IgD-negative memory B cell (primary cell): ENCODE measurements at regions not wholly inside any gene's neighbourhood (a gene's known extent, or its start where the extent isn't known, plus 50 kb on each side); places are given as distances from the start of the nearest gene placed in this dataset.

Source experiments
- H3K27ac Mint-ChIP-seq, 3 donors: one replicate each; pipeline ENCODE4 v1.8.0; 2020 to 2022; ENCODE audit warnings: mild to moderate bottlenecking in 3 of 3, mixed read lengths in 3 of 3, moderate library complexity in 1 of 3
- H3K27me3 Mint-ChIP-seq: one replicate; pipeline ENCODE4 v1.8.0; 2021; ENCODE audit warnings: mixed read lengths
- H3K36me3 Mint-ChIP-seq: one replicate; pipeline ENCODE4 v1.8.0; 2020; ENCODE audit warnings: mild to moderate bottlenecking, mixed read lengths
- H3K4me1 Mint-ChIP-seq, 3 donors: one replicate each; pipeline ENCODE4 v1.8.0; 2020 to 2022; ENCODE audit warnings: mixed read lengths in 3 of 3, mild to moderate bottlenecking in 1 of 3
- H3K4me3 Mint-ChIP-seq, 4 donors: one replicate each; pipeline ENCODE4 v1.8.0; 2020 to 2022; ENCODE audit warnings: mild to moderate bottlenecking in 4 of 4, mixed read lengths in 4 of 4, moderate library complexity in 3 of 4
- H3K9me3 Mint-ChIP-seq, 3 donors: one replicate each; pipeline ENCODE4 v1.8.0; 2020 to 2021; ENCODE audit warnings: mixed read lengths in 3 of 3, mild to moderate bottlenecking in 1 of 3

- Mint-ChIP-seq H3K36me3 (no peaks in the 10 kb centered on the region), H3K27ac (no peak overlapping the region), H3K27me3 (no peaks in the 10 kb centered on the region), H3K9me3 (peaks cover 0 to 14% (median 1%) of the 10 kb centered on the region in 3 donors), H3K4me1 (no peaks in the 10 kb centered on the region), H3K4me3 (no peak overlapping the region)
Measured at GRCh38 chr16:7097518-7097917, 235.1 kb upstream of the RBFOX1 start.

- no peaks in the 10 kb centered on the region for H3K4me1 Mint-ChIP-seq
- no peaks in the 10 kb centered on the region for H3K36me3 Mint-ChIP-seq
- no peak overlapping the region for H3K4me3 Mint-ChIP-seq
- no peaks in the 10 kb centered on the region for H3K27me3 Mint-ChIP-seq
- H3K9me3 Mint-ChIP-seq = peaks cover 0 to 7% (median 2%) of the 10 kb centered on the region in 3 donors
- H3K27ac Mint-ChIP-seq = no peak overlapping the region
Measured at GRCh38 chr16:7093511-7093910, 239.1 kb upstream of the RBFOX1 start.

GRCh38 chr16:7090628-7091115 is 242.0 kb upstream of the RBFOX1 start:
- Mint-ChIP-seq H3K4me3 (no peak overlapping the region), H3K4me1 (no peaks in the 10 kb centered on the region), H3K27ac (no peak overlapping the region), H3K36me3 (no peaks in the 10 kb centered on the region), H3K27me3 (no peaks in the 10 kb centered on the region), H3K9me3 (peaks cover 0 to 2% (median 0%) of the 10 kb centered on the region in 3 donors)

- Mint-ChIP-seq H3K4me3 (no peak overlapping the region), H3K27ac (no peak overlapping the region), H3K36me3 (no peaks in the 10 kb centered on the region), H3K4me1 (no peaks in the 10 kb centered on the region), H3K9me3 (peaks cover under 1 to 2% (median 2%) of the 10 kb centered on the region in 3 donors), H3K27me3 (no peaks in the 10 kb centered on the region)
Measured at GRCh38 chr16:7089751-7090150, 242.9 kb upstream of the RBFOX1 start.

GRCh38 chr16:7088711-7089110 is 243.9 kb upstream of the RBFOX1 start:
- Mint-ChIP-seq H3K27me3 (no peaks in the 10 kb centered on the region), H3K36me3 (no peaks in the 10 kb centered on the region), H3K9me3 (peaks cover 2 to 5% (median 4%) of the 10 kb centered on the region in 3 donors), H3K27ac (no peak overlapping the region), H3K4me3 (no peak overlapping the region), H3K4me1 (no peaks in the 10 kb centered on the region)

- no peaks in the 10 kb centered on the region for H3K27me3 Mint-ChIP-seq
- no peaks in the 10 kb centered on the region for H3K36me3 Mint-ChIP-seq
- no peak overlapping the region for H3K27ac Mint-ChIP-seq
- no peak overlapping the region for H3K4me3 Mint-ChIP-seq
- H3K4me1 Mint-ChIP-seq = no peaks in the 10 kb centered on the region
- H3K9me3 Mint-ChIP-seq = peaks cover 2 to 5% (median 4%) of the 10 kb centered on the region in 3 donors
Measured at GRCh38 chr16:7086822-7087616, 245.6 kb upstream of the RBFOX1 start.

- Mint-ChIP-seq H3K4me3 (no peak overlapping the region), H3K9me3 (peaks cover 2 to 5% (median 2%) of the 10 kb centered on the region in 3 donors)
Measured at GRCh38 chr16:7085776-7086175, 246.9 kb upstream of the RBFOX1 start.

GRCh38 chr16:7083096-7083495 is 249.5 kb upstream of the RBFOX1 start:
- Mint-ChIP-seq H3K27ac (peak overlapping the region in 1 of 3 donors; percentile 80), H3K36me3 (no peaks in the 10 kb centered on the region), H3K4me1 (no peaks in the 10 kb centered on the region), H3K27me3 (no peaks in the 10 kb centered on the region), H3K9me3 (peaks cover 4 to 12% (median 6%) of the 10 kb centered on the region in 3 donors), H3K4me3 (no peak overlapping the region)

More at GRCh38 chr16:7085776-7086175, 246.9 kb upstream of the RBFOX1 start:
- H3K4me1 Mint-ChIP-seq = no peaks in the 10 kb centered on the region
- no peaks in the 10 kb centered on the region for H3K27me3 Mint-ChIP-seq
- H3K36me3 Mint-ChIP-seq = no peaks in the 10 kb centered on the region
- no peak overlapping the region for H3K27ac Mint-ChIP-seq

- Mint-ChIP-seq H3K4me3 (no peak overlapping the region), H3K27ac (no peak overlapping the region), H3K4me1 (no peaks in the 10 kb centered on the region), H3K9me3 (peaks cover 2 to 17% (median 4%) of the 10 kb centered on the region in 3 donors), H3K27me3 (no peaks in the 10 kb centered on the region), H3K36me3 (no peaks in the 10 kb centered on the region)
Measured at GRCh38 chr16:7077636-7078035, 255.0 kb upstream of the RBFOX1 start.

GRCh38 chr16:7074715-7075114 is 257.9 kb upstream of the RBFOX1 start:
- no peaks in the 10 kb centered on the region for H3K36me3 Mint-ChIP-seq
- peaks cover 2 to 12% (median 8%) of the 10 kb centered on the region in 3 donors for H3K9me3 Mint-ChIP-seq
- no peak overlapping the region for H3K27ac Mint-ChIP-seq
- H3K27me3 Mint-ChIP-seq = no peaks in the 10 kb centered on the region
- no peaks in the 10 kb centered on the region for H3K4me1 Mint-ChIP-seq
- H3K4me3 Mint-ChIP-seq = no peak overlapping the region

GRCh38 chr16:7057458-7057857 is 275.2 kb upstream of the RBFOX1 start:
- peaks cover 6 to 12% (median 11%) of the 10 kb centered on the region in 3 donors for H3K9me3 Mint-ChIP-seq
- no peaks in the 10 kb centered on the region for H3K27me3 Mint-ChIP-seq
- no peak overlapping the region for H3K4me3 Mint-ChIP-seq
- no peak overlapping the region for H3K27ac Mint-ChIP-seq
- no peaks in the 10 kb centered on the region for H3K4me1 Mint-ChIP-seq
- H3K36me3 Mint-ChIP-seq = no peaks in the 10 kb centered on the region

- Mint-ChIP-seq H3K27ac (no peak overlapping the region), H3K27me3 (no peaks in the 10 kb centered on the region), H3K4me1 (no peaks in the 10 kb centered on the region), H3K9me3 (peaks cover 6 to 11% (median 6%) of the 10 kb centered on the region in 3 donors), H3K4me3 (no peak overlapping the region), H3K36me3 (no peaks in the 10 kb centered on the region)
Measured at GRCh38 chr16:7055443-7055842, 277.2 kb upstream of the RBFOX1 start.

- no peaks in the 10 kb centered on the region for H3K27me3 Mint-ChIP-seq
- H3K9me3 Mint-ChIP-seq = peaks cover 3 to 14% (median 9%) of the 10 kb centered on the region in 3 donors
- H3K4me1 Mint-ChIP-seq = no peaks in the 10 kb centered on the region
- H3K4me3 Mint-ChIP-seq = no peak overlapping the region
- H3K36me3 Mint-ChIP-seq = no peaks in the 10 kb centered on the region
- no peak overlapping the region for H3K27ac Mint-ChIP-seq
Measured at GRCh38 chr16:7051591-7052349, 280.9 kb upstream of the RBFOX1 start.

GRCh38 chr16:7044331-7044730 is 288.3 kb upstream of the RBFOX1 start:
- Mint-ChIP-seq H3K27ac (no peak overlapping the region), H3K4me3 (no peak overlapping the region), H3K9me3 (peaks cover 4 to 29% (median 9%) of the 10 kb centered on the region in 3 donors), H3K36me3 (no peaks in the 10 kb centered on the region), H3K27me3 (no peaks in the 10 kb centered on the region), H3K4me1 (no peaks in the 10 kb centered on the region)

- Mint-ChIP-seq H3K4me3 (no peak overlapping the region), H3K4me1 (no peaks in the 10 kb centered on the region), H3K27me3 (no peaks in the 10 kb centered on the region), H3K36me3 (no peaks in the 10 kb centered on the region), H3K27ac (no peak overlapping the region), H3K9me3 (peaks cover 2 to 24% (median 3%) of the 10 kb centered on the region in 3 donors)
Measured at GRCh38 chr16:7038475-7038874, 294.2 kb upstream of the RBFOX1 start.
